GM19372 (cell line): ENCODE measurements at regions not wholly inside any gene's neighbourhood (a gene's known extent, or its start where the extent isn't known, plus 50 kb on each side); places are given as distances from the start of the nearest gene placed in this dataset.

Source experiments
- ATAC-seq: cut with Tn5 transposase; IDR thresholded peaks from one replicate; pipeline ENCODE4 v1.9.1; 2021; ENCODE audit warnings: mild to moderate bottlenecking, low read depth, moderate library complexity; ENCODE audit not compliant: unreplicated experiment

- ATAC-seq, result no peak
Measured at GRCh38 chr13:75135325-75135825, 346.6 kb downstream of the TBC1D4 start.

- ATAC-seq, result no peak
Measured at GRCh38 chr13:75132701-75133695, 349.0 kb downstream of the TBC1D4 start.

GRCh38 chr13:75129331-75129730 lies 352.6 kb downstream of the TBC1D4 start:
- ATAC-seq, result no peak

GRCh38 chr13:75124415-75124814 lies 357.6 kb downstream of the TBC1D4 start:
- ATAC-seq, result no peak

GRCh38 chr13:75123428-75123827 lies 358.5 kb downstream of the TBC1D4 start:
- no peak for ATAC-seq

GRCh38 chr13:75120085-75120484 lies 361.9 kb downstream of the TBC1D4 start:
- ATAC-seq, result no peak

GRCh38 chr13:75115171-75115570 lies 366.8 kb downstream of the TBC1D4 start:
- ATAC-seq, result no peak

GRCh38 chr13:75103976-75104375 lies 378.0 kb downstream of the TBC1D4 start:
- no peak for ATAC-seq

- no peak for ATAC-seq
Measured at GRCh38 chr13:75102001-75102716, 379.8 kb downstream of the TBC1D4 start.

GRCh38 chr13:75101348-75101747 lies 380.6 kb downstream of the TBC1D4 start:
- ATAC-seq, result no peak

GRCh38 chr13:75092143-75092542 lies 389.8 kb downstream of the TBC1D4 start:
- ATAC-seq, result no peak

GRCh38 chr13:75091718-75092117 lies 390.3 kb downstream of the TBC1D4 start:
- no peak for ATAC-seq

- ATAC-seq, result no peak
Measured at GRCh38 chr13:75090872-75091615, 390.9 kb downstream of the TBC1D4 start.

- ATAC-seq, result no peak
Measured at GRCh38 chr13:75088915-75089314, 393.1 kb downstream of the TBC1D4 start.

GRCh38 chr13:75079226-75079625 lies 402.7 kb downstream of the TBC1D4 start:
- ATAC-seq, result no peak

GRCh38 chr13:75076476-75076875 lies 405.5 kb downstream of the TBC1D4 start:
- no peak for ATAC-seq

GRCh38 chr13:75073786-75074185 lies 408.2 kb downstream of the TBC1D4 start:
- ATAC-seq, result no peak

GRCh38 chr13:75072891-75073290 lies 409.1 kb downstream of the TBC1D4 start:
- ATAC-seq, result no peak

GRCh38 chr13:75072368-75072767 lies 409.6 kb downstream of the TBC1D4 start:
- ATAC-seq, result no peak

GRCh38 chr13:75071796-75072195 lies 410.2 kb downstream of the TBC1D4 start:
- ATAC-seq, result no peak

GRCh38 chr13:75071395-75071794 lies 410.6 kb downstream of the TBC1D4 start:
- ATAC-seq, result no peak
